Stimulated activated CD4-positive, alpha-beta T cell treated with anti-CD3 and anti-CD28 coated beads, Interleukin-4, amount 100 ng/mL, for 48 hours (primary cell): ENCODE measurements at regions not wholly inside any gene's neighbourhood (a gene's known extent, or its start where the extent isn't known, plus 50 kb on each side); places are given as distances from the start of the nearest gene placed in this dataset.
"Not testable (repeated sequence)": the region's sequence is repeated elsewhere in the genome, so short reads cannot be mapped to it uniquely, and the experiment has no call there.

Source experiments
- DNase-seq, 2 donors: peaks; one replicate each; pipeline ENCODE4 v3.0.0-alpha.2; 2020; ENCODE audit warnings: low read depth in 2 of 2

GRCh38 chr18:14336017-14336416 is 203.8 kb upstream of the ZNF519 start:
- DNase-seq = not testable (repeated sequence)

GRCh38 chr18:14321217-14321616 is 189.0 kb upstream of the ZNF519 start:
- not testable (repeated sequence) for DNase-seq

- DNase-seq = not testable (repeated sequence)
These were observed 169.0 kb upstream of the ZNF519 start for GRCh38 chr18:14301255-14301654.

- not testable (repeated sequence) for DNase-seq
These were observed 162.8 kb upstream of the ZNF519 start for GRCh38 chr18:14295081-14295480.

GRCh38 chr18:14285053-14285452 is 152.8 kb upstream of the ZNF519 start:
- no peak for DNase-seq

- DNase-seq = not testable (repeated sequence)
These were observed 143.2 kb upstream of the ZNF519 start for GRCh38 chr18:14275391-14275790.

GRCh38 chr18:14265637-14266410 is 133.6 kb upstream of the ZNF519 start:
- DNase-seq = not testable (repeated sequence)

GRCh38 chr18:14262786-14263185 is 130.6 kb upstream of the ZNF519 start:
- DNase-seq = not testable (repeated sequence)

GRCh38 chr18:14250084-14250677 is 117.9 kb upstream of the ZNF519 start:
- DNase-seq = not testable (repeated sequence)

- DNase-seq = not testable (repeated sequence)
These were observed 107.0 kb upstream of the ZNF519 start for GRCh38 chr18:14239224-14239623.

GRCh38 chr18:14236356-14237048 is 104.3 kb upstream of the ZNF519 start:
- DNase-seq = not testable (repeated sequence)

- not testable (repeated sequence) for DNase-seq
These were observed 93.0 kb upstream of the ZNF519 start for GRCh38 chr18:14225286-14225679.

- DNase-seq = not testable (repeated sequence)
These were observed 92.5 kb upstream of the ZNF519 start for GRCh38 chr18:14224551-14225285.

GRCh38 chr18:14223919-14224318 is 91.7 kb upstream of the ZNF519 start:
- not testable (repeated sequence) for DNase-seq

- DNase-seq = not testable (repeated sequence)
These were observed 91.1 kb upstream of the ZNF519 start for GRCh38 chr18:14223231-14223822.

- not testable (repeated sequence) for DNase-seq
These were observed 90.4 kb upstream of the ZNF519 start for GRCh38 chr18:14222354-14223221.

GRCh38 chr18:14221689-14222088 is 89.5 kb upstream of the ZNF519 start:
- no peak for DNase-seq

- not testable (repeated sequence) for DNase-seq
These were observed 83.7 kb upstream of the ZNF519 start for GRCh38 chr18:14215952-14216351.

GRCh38 chr18:14203424-14203823 is 71.2 kb upstream of the ZNF519 start:
- not testable (repeated sequence) for DNase-seq

- not testable (repeated sequence) for DNase-seq
These were observed 58.7 kb upstream of the ZNF519 start for GRCh38 chr18:14190776-14191442.
